B cell (primary cell): ENCODE measurements at regions not wholly inside any gene's neighbourhood (a gene's known extent, or its start where the extent isn't known, plus 50 kb on each side); places are given as distances from the start of the nearest gene placed in this dataset.

Experiments
- ATAC-seq: fragments of 200-7000 bp; cut with Tn5 transposase; one replicate; pipeline ENCODE4 v1.10.0; 2021; ENCODE audit warnings: low read depth, mild to moderate bottlenecking, moderate number of reproducible peaks, moderate library complexity
- CTCF ChIA-PET: fragments of 350-600 bp; sonication (Branson Sonifier 250); formaldehyde crosslinking; loops from one replicate; lab custom pipeline; 2021; ENCODE audit warnings: antibody characterized with exemption, inconsistent platforms; lab: Charles Lee
- POLR2A ChIA-PET: fragments of 350-600 bp; sonication (Branson Sonifier 250); formaldehyde crosslinking; loops from one replicate; lab custom pipeline; 2021; ENCODE audit warnings: antibody characterized with exemption; lab: Charles Lee
- DNase-seq: peaks from one replicate; pipeline ENCODE4 v3.0.0; 2013
- H2AFZ ChIP-seq: 2 replicates; pipeline ENCODE4 v1.6.1; 2012; ENCODE audit warnings: mild to moderate bottlenecking, low read depth, low read length; ENCODE audit not compliant: insufficient read depth, poor library complexity, severe bottlenecking
- H3K27ac ChIP-seq, 2 donors: 1 replicate in 1 of 2; 2 replicates in 1 of 2; pipeline ENCODE4 v1.5.1; 2012 to 2013; ENCODE audit warnings: low read length in 2 of 2, mild to moderate bottlenecking in 2 of 2, moderate library complexity in 1 of 2
- H3K27me3 ChIP-seq, 4 experiments: fragments of 200-600 bp in 1 of 4; sonication (generic) in 1 of 4; replicated peaks in 1 of 4; 1 replicate in 2 of 4; 2 replicates in 2 of 4; pipeline versions ENCODE4 v1.6.1 to v1.7.0; 2013 to 2016; ENCODE audit warnings: low read length in 3 of 4, mild to moderate bottlenecking in 2 of 4, mixed read lengths in 1 of 4, moderate library complexity in 1 of 4; ENCODE audit not compliant: insufficient read depth in 4 of 4, control insufficient read depth in 3 of 4; ENCODE audit errors: control extremely low read depth in 1 of 4
- H3K36me3 ChIP-seq, 2 experiments: replicated peaks in 1 of 2; 1 replicate in 1 of 2; 2 replicates in 1 of 2; pipeline versions ENCODE4 v1.6.1 to v1.7.1; 2013; ENCODE audit warnings: low read length in 1 of 2; ENCODE audit not compliant: insufficient read depth in 2 of 2, control insufficient read depth in 1 of 2; ENCODE audit errors: control extremely low read depth in 1 of 2, extremely low read depth in 1 of 2
- H3K4me1 ChIP-seq, 2 donors: fragments of 200-600 bp in 1 of 2; sonication (generic) in 1 of 2; 1 replicate in 1 of 2; 2 replicates in 1 of 2; pipeline versions ENCODE4 v1.5.1 to v1.6.1; 2013 to 2017; ENCODE audit warnings: low read length in 2 of 2; ENCODE audit not compliant: control insufficient read depth in 2 of 2, insufficient read depth in 2 of 2
- H3K4me2 ChIP-seq: replicated peaks from 2 replicates; pipeline ENCODE3; 2012; ENCODE audit warnings: mild to moderate bottlenecking, low read depth, low read length; ENCODE audit not compliant: poor library complexity, severe bottlenecking
- H3K4me3 ChIP-seq, 5 experiments: fragments of 200-600 bp in 1 of 5; sonication (generic) in 1 of 5; 1 replicate in 3 of 5; 2 replicates in 2 of 5; pipeline versions ENCODE4 v1.5.1 to v1.7.0; 2011 to 2016; ENCODE audit warnings: low read length in 4 of 5, mild to moderate bottlenecking in 4 of 5, low read depth in 2 of 5, control low read depth in 1 of 5, moderate library complexity in 1 of 5; ENCODE audit not compliant: insufficient read depth in 1 of 5; ENCODE audit errors: control extremely low read depth in 1 of 5, extremely low read depth in 1 of 5
- H3K79me2 ChIP-seq: fragments of 200-600 bp; sonication (generic); one replicate; pipeline ENCODE4 v1.6.0; 2016; ENCODE audit warnings: low read length; ENCODE audit not compliant: control insufficient read depth, insufficient read depth
- H3K9ac ChIP-seq: fragments of 200-600 bp; sonication (generic); 2 replicates; pipeline ENCODE4 v1.6.1; 2017; ENCODE audit warnings: mild to moderate bottlenecking, low read length, moderate library complexity
- H3K9me3 ChIP-seq, 3 donors: one replicate each; pipeline versions ENCODE4 v1.6.1 to v1.7.1; 2013; ENCODE audit warnings: low read length in 2 of 3; ENCODE audit not compliant: control insufficient read depth in 2 of 3, insufficient read depth in 1 of 3; ENCODE audit errors: control extremely low read depth in 1 of 3
- H4K20me1 ChIP-seq: 2 replicates; pipeline ENCODE4 v1.6.0; 2012; ENCODE audit warnings: mild to moderate bottlenecking, low read length; ENCODE audit not compliant: insufficient read depth, control insufficient read depth, poor library complexity, severe bottlenecking
- H3K27ac Mint-ChIP-seq: one replicate; pipeline ENCODE4 v1.8.0; 2021; ENCODE audit warnings: mixed read lengths
- H3K27me3 Mint-ChIP-seq: one replicate; pipeline ENCODE4 v1.8.0; 2021; ENCODE audit warnings: mixed read lengths
- H3K4me1 Mint-ChIP-seq: one replicate; pipeline ENCODE4 v1.8.0; 2021; ENCODE audit warnings: mixed read lengths
- H3K4me3 Mint-ChIP-seq: one replicate; pipeline ENCODE4 v1.8.0; 2021; ENCODE audit warnings: mixed read lengths
- H3K9me3 Mint-ChIP-seq: one replicate; pipeline ENCODE4 v1.8.0; 2022; ENCODE audit warnings: mixed read lengths; ENCODE audit not compliant: insufficient read depth
- CTCF ChIP-seq: fragments of 200-600 bp; IDR thresholded peaks from one replicate; pipeline ENCODE4 v1.8.0; 2022; ENCODE audit warnings: antibody characterized with exemption, mild to moderate bottlenecking
- EZH2 ChIP-seq: IDR thresholded peaks from 2 replicates; pipeline ENCODE4 v1.6.1; 2012; ENCODE audit warnings: borderline replicate concordance, low read depth, mild to moderate bottlenecking, moderate library complexity, low read length; ENCODE audit not compliant: insufficient read depth, poor library complexity, severe bottlenecking
- WGBS: methylation state at CpG from one replicate; pipeline ENCODE4 v1.1.5; 2013; ENCODE audit warnings: missing lambda C conversion rate; ENCODE audit not compliant: insufficient coverage; 5-methylcytosine and 5-hydroxymethylcytosine counted together
- intact Hi-C: fragments of 100-400 bp; cut with micrococcal nuclease; formaldehyde crosslinking; loops from one replicate; pipeline ENCODE4 v1.10.0; 2022

DNA sequence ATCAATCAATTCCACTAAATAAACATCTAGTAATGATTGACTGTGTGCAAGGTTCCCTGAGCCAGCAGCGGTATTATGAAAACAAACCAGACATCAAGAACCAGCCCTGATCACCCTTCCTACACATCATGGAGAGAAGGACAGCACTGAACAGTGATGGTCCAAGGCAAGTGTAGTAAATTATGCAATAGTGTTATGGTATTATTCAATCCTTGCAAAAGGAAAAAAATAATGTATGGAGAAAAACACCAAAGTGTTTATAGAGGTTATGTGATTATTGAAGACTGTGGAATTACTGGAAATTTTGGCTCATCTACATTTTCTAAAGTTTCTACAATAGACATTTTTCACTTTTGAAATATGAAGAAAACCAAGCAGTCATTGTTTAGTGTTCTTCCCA is 105.3 kb downstream of the RCN1 start:
- H3K4me3 ChIP-seq, result no peak overlapping the region
- H3K27ac ChIP-seq, result no peak overlapping the region
- H3K27me3 ChIP-seq, result no peaks in the 10 kb centered on the region
- CTCF ChIA-PET, result no interaction called here
- no peaks in the 10 kb centered on the region for H4K20me1 ChIP-seq
- Mint-ChIP-seq H3K9me3 (no peaks in the 10 kb centered on the region), H3K27me3 (peaks cover 9% of the 10 kb centered on the region), H3K4me3 (no peak overlapping the region), H3K27ac (no peak overlapping the region), H3K4me1 (no peaks in the 10 kb centered on the region)
- no peaks in the 10 kb centered on the region for H3K79me2 ChIP-seq
- TF ChIP-seq CTCF, result no peak
- no peak for TF ChIP-seq EZH2
- no peak overlapping the region for H2AFZ ChIP-seq
- DNase-seq (no peak), ATAC-seq (no peak)
- H3K4me2 ChIP-seq, result no peak overlapping the region
- POLR2A ChIA-PET, result no interaction called here
- no CpG with 5 or more reads among the region's 1 CpG for WGBS
- no peaks in the 10 kb centered on the region for H3K9me3 ChIP-seq
- no peak overlapping the region for H3K9ac ChIP-seq
- no peaks in the 10 kb centered on the region for H3K36me3 ChIP-seq
- H3K4me1 ChIP-seq, result no peaks in the 10 kb centered on the region
- intact Hi-C loops, result no loop called here

DNA sequence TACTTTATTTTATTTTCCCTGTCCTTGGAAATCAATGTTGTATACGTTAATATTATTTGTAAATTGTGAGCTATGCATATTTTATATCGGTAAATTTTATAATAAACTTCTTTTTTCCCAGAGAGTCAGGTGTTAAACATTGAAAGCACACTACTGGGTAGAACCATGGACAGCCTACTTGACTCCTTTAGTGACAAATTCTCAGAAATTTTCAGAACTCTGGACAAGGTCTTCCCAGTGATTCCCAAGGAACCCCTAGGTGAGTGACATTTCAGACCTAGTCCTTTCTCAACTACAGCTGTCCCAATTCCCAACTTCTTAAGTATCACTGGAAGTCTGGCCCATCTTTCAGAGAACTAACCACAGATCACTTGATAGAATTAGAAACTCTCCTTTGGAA is 107.2 kb downstream of the RCN1 start:
- intact Hi-C loops, result no loop called here
- Mint-ChIP-seq H3K27ac (no peak overlapping the region), H3K9me3 (no peaks in the 10 kb centered on the region), H3K27me3 (peaks cover 9% of the 10 kb centered on the region), H3K4me1 (no peaks in the 10 kb centered on the region), H3K4me3 (no peak overlapping the region)
- POLR2A ChIA-PET, result no interaction called here
- no peak for TF ChIP-seq EZH2
- TF ChIP-seq CTCF, result no peak
- DNase-seq (no peak), ATAC-seq (no peak)
- Histone ChIP-seq H3K4me3 (no peak overlapping the region), H4K20me1 (no peaks in the 10 kb centered on the region), H3K9me3 (no peaks in the 10 kb centered on the region), H3K9ac (no peak overlapping the region), H3K79me2 (no peaks in the 10 kb centered on the region), H3K36me3 (no peaks in the 10 kb centered on the region), H3K4me1 (no peaks in the 10 kb centered on the region), H3K4me2 (no peak overlapping the region), H3K27me3 (no peaks in the 10 kb centered on the region), H3K27ac (no peak overlapping the region), H2AFZ (no peak overlapping the region)
- CTCF ChIA-PET, result interaction anchor here (2.3 kb wide), 1 partner anchor 22 kb away, joined by 9 read pairs; no protein-coding TSS in a partner anchor
- WGBS, result no CpG with 5 or more reads among the region's 2 CpGs
